DMS114 treated with DMSO at 0.1 percent for 48 hours (cell line): ENCODE measurements at regions not wholly inside any gene's neighbourhood (a gene's known extent, or its start where the extent isn't known, plus 50 kb on each side); places are given as distances from the start of the nearest gene placed in this dataset.

Experiments used
- DNase-seq: peaks from one replicate; lab custom pipeline; 2025; ENCODE audit not compliant: unreplicated experiment; lab: John Stamatoyannopoulos, UW

DNA sequence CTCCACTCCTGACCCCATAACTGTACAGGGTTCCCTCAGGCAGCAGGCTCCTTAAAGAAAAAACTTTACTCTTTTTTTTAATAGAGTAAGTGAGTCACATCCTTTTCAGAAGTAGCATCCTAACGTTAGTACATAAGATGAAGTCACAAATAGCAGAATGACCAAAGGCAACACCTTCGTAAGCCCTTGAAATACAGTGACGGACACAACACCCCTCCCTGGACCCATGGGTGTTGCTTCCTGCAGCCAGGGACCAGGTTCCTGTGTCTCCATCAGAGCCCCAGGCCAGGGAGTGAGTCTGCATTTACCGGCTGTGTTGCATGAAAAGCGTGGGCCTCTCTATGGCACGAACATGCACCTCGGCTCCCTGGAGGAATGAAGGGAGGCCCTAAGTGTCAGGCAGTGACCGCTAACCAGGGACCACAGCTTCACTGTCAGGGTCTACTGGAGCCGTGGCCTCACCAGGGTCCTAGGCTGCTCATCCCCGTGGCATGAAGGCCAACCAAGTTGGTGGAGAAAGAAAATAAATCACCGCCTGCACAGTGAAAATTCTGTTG is 340.0 kb upstream of the SFSWAP start:
- DNase-seq = no peak

DNA sequence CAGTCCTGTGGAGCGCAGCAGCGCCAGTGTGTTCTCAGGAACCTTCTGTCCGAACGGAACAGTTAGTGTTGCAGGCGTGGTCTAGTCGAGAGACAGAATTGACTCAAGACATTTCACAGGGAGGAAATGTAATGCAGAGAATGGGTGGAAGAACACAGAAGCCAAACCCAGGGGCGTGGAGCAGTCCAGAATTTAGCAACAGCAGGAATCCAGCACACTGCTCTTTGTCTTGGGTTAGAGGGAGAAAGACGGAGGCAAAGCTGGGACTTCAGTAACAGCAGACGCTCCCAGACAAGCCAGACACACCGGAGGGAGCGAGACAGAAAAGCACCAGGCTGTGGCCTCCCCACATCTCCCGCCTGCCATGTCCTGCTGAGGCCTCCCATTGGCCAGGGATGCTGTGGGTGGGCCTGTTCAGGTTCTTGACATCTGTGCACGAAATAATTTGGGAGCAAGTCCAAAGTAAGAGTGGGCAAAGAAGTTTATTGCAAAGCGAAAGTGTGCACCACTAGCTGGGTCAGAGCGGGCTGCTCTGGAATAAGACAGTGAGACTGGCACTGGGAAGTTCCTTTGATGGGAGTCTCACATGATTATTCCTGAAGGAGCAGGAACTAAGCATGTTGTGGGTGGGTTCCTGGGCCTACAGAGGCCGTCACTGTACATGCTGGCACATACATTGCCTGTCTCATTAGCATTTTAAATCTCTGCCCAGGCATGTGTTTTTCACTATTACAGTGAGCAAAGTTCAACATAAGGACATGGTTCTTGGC is 339.3 kb upstream of the SFSWAP start:
- no peak for DNase-seq

DNA sequence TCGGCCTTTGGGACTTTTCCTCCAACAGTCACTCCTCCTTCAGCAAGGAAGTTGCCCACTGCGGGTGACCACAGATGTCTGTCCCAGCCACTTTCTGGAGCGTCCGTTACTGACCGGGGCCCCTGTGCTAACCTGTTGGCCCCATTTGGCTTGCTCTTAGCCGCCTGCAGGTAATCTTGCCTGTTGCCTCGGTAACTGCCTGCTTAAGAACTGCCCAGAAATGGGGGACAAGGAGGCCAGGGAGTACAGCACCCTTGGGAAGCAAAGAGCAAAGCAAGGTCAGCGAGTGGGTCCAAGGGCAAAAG is 338.8 kb upstream of the SFSWAP start:
- DNase-seq = no peak

DNA sequence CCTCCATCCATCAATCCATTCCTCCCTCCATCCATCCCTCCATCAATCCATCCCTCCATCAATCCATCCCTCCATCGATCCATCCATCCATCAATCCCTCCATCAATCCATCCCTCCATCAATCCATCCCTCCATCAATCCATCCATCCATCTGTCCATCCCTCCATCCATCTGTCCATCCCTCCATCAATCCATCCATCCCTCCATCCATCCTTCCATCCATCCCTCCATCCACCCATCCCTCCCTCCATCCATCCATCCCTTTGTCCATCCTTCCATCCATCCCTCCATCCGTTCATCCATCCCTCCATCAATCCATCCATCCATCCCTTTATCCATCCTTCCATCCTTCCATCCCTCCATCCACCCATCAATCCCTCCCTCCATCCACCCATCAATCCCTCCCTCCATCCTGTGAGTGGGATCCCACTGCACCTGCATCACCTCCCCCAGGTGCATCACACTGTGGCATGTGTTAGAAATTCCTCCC is 338.1 kb upstream of the SFSWAP start:
- no peak for DNase-seq

DNA sequence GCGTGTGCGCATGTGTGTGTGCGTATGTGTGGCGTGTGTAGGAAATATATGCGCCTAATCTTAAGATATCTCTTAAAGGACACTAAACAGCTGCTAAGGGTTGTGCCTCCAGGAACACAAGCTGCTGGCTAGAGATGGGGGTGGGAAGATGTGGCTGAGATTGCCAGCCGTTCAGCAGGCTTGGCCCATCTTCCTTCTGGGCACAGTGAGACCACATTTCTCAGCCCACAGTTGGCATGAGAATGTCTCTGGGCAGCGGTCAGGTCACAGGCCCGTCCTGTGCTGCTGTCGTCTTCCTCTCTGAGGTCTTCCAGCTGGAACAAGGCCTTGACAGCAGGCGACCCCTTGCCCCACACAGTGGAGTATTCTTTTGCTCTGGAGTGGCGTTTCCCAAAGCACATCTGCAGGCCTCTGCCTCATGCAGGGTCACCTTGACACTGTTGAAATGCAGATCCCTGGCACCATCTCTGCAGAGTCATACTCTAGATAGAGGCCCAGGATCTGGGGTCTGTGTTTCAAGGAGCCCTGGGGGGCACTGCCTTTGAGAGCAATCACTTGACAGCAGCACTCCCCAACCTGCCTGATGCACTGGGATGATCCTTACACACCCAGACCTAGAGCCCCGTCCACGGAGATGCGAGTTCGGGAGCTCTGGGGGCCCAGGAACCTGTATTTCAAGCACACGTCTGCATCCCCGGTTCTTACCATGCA is 335.5 kb upstream of the SFSWAP start:
- DNase-seq = no peak

DNA sequence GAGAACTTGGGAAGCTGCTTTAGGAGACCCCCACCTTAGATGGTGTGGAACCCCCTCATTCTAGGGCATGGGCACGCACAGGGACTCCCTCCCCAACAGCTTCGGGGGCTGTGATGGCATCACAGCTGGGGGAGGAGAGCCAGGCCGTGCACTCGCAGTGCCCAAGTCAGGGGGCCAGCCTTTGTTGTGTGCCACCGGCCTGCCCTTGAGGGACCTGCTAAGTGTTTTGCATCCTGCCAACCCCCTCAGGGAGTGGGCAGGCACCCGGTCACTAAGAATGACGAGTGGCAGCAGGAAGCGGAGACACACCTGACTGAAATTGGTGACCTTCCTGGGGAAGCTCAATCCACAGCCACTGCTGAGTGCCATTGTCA is 334.9 kb upstream of the SFSWAP start:
- no peak for DNase-seq

DNA sequence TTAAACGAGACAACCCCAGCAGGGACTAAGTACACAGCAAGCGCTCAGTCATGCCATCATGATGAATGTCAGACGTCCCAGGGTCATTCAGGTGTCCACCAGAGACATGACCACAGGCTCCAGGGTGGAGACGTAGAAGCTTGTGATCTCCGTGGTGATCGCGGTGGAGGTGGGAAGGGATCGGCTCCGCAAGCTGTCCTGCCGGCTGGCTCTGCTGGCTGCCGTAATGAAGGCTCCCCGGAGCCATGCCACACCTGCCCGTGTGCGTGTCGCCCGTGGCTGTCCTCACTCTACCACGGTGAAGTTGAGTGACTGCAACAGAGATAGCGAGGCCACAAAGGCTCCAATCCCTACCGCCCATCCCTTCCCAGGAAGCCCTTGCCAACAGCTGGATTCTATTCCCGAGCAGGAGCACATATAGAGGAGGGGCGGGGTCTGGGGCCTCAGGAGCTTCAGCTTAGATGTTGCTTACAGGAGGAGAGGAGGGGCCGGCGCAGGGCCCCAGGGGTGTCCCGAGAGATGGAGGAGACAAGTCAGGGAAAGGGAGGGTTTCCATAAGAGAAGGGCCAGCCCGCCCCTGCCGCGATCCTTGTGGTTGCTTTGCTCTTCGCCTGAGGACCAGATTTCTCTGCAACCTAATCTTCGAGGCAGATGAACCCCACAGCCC is 332.6 kb upstream of the SFSWAP start:
- DNase-seq = no peak

DNA sequence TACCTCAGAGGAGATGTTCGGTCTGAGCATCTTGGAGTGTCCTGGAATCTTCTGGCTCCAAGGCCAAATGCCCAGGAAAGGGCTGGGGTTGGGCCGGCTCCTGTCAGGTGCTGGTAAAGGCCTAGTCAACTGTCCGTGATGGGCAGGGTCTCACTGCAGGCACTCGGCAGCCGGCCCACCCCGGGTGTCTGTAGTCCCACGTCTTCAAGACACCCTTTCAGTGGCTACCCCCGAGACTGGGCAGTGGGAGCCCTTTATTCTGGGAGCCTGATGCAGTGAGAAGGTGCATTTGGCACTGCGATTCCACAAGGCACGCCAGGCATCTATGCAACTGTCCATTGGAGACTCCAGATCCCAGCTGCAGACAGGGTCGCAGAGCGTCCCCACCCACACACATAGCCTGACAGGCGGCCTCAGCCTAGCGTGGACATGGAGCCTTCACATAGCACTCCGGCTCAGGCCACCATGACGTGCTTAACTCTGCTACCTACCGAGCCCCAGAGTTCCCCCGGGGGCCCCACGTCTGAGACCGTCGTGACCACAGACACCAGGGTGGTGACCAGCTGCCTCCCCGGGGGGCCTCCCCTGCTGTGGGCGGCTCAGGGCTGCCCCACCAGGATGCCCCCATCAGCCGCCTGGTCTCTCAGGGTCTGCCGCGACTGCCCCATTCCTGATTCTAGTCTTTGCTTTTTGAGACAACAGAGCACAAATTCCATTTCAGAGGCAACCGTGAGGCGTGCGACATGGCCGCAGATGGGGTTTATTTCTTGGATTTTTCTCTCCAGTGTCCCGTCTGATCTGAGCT is 331.8 kb upstream of the SFSWAP start:
- DNase-seq = no peak

DNA sequence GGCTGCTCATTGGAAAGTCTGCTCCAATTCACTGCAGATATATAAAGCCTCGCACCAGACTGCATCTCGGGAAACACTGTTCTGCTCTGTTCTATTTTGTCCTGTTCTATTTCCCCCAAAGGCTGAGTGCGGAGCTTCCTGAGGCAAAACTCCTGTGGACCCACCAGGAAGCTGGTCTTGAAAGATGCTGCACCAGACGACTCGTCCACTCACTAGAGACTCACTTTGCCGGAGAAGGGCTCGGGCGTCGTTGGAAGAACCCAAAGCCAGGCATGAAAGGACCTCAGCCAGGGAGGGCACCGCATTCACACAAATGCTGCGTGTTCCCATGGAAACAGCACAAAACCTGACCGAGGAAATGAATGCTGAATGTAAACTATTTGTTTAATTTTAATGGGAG is 331.2 kb upstream of the SFSWAP start:
- no peak for DNase-seq

DNA sequence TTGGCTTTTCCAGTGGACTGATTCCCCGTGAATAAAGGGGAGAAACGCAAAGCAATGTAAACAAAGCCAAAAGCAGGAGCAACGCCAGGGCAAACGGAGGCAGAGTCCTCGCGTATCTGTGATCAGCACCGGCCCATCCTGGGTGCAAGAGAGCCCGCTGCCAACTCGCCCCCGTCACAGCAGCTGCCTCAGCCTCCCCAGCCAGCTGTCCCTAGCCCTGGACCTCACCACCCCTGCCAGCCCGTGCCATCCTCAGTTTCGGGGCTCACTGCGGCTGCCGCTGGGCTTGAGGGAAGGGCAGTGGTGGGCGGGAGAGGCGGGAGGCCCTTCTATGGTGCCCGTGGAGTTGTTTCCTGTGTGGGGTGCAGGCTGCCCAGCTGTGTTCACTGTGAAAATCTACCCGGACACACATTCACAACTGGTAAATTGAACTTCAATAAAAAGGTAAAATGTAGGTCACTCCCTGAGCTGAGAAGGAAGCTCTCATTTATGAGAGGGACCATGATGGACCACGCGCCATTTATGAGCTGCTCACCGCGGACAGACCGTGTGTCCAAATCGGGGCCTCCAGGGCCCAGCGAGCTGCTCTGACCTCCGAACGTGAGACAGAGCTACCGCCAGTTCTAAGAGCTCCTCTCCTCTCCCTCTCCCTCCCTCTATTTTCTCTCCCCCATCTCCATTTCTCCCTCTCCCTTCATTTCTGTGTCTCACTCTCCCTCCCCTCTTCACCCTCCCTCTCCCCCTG is 330.5 kb upstream of the SFSWAP start:
- no peak for DNase-seq

DNA sequence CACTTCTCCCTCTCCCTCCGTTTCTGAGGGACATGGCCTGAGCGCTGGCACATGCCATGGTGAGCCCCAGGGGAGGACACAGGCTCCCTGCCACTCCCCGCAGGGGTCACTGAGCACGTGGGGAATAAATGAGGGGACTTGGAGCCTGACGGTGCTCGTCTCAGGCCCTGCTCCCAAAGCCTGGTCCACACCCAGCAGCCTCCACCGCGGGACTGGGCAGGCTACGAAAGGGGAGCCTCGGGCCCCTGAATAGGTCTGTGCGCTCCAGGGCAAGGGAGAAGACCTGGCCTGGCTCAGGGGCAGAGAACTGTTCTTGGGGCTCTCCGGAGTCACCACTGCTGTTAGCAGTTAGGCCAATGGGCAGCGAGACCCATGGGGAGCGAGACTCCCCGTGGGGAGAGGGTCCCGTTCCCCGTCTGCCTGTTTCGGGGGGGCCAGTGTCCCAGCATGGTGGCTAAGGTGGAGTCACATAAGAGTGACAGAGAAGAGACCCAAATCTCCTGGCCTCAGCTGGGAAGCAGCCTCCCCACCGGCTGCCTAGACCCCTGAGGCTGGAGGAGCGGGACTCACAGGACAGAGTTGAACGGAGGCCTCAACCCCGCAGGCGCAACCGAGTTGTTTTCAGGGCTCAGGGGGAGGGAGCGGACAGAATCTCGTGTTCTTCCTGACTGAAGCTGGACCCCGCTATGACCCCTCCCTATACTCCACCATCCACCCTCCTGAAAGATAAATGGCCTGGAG is 329.8 kb upstream of the SFSWAP start:
- no peak for DNase-seq

DNA sequence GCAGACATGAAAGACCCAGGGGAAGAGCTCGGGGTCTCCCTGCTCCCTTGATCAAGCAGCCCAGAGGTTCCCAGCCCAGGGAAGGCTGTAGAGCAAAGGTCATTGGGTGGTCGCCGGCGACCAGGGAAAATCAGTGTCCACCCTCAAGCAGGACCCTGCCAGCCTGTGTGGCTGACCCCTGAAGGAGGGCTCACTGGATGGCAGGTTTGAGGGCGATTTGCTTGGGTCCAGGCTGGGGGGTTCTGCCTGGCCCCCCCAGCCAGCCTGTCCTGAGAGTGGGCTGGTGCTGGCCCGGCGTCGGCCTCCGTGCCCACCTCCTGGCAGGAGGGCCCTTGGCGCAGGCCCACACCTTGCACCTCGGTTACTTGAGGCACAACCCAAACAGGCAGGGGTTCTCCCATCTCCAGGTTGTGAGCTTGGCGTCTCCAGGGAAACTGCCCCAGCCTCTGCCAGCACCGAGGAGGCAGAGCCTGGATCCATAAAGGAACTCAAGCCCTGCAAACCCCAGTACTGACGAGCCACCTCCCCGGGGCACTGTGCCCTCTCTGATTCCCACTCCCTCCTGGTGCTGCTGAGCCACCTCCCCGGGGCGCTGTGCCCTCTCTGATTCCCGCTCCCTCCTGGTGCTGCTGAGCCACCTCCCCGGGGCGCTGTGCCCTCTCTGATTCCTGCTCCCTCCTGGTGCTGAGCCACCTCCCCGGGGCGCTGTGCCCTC is 329.0 kb upstream of the SFSWAP start:
- no peak for DNase-seq

DNA sequence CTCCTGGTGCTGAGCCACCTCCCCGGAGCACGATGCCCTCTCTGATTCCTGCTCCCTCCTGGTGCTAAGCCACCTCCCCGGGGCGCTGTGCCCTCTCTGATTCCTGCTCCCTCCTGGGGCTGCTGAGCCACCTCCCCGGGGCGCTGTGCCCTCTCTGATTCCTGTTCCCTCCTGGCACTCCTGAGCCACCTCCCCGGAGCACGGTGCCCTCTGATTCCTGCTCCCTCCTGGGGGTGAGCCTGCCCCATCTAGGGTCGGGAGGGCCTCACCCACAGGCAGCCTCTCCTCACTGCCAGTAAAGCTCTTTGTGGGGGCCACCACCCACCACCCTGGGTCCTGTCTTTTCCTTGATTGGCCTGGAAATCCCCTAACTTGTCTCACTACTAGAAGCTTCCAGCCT is 327.6 kb upstream of the SFSWAP start:
- no peak for DNase-seq

DNA sequence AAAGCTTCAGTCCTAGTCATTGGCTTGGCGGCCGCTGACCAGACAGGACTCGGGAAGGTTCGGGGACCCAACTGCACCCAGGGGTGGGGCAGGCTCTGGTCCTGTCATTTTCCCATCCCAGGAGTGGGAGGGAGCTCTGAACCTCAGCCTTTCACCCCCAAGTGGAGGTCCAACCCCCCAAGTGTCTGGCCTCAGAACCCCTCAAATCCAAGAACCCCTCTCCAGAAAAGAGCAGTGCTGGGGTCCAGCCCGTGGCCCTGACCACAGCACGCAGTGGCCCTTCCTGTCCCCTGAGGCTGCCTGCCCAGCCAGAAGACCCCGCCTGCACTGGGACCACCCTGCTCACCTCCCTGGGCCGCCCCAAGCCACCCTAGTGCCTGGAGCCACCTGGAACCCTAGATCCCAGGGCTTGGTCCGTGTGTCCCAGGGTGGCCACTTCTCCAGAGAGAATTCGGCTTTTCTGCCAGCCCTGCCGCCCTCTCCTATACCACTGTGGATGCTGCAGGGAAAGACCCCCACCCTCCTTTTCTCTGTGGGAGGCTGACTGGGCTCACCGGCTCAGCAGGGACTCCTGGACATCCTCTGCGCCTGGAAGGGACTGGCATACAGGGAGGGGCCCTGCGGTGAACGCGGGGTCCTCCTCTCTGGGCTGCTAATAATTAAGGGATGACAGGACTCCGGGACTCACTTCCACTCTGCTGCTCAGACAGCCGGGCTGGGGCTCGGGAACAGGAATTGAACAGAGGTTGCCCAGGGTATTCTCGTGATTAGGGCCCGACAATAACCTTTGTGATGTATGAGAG is 326.9 kb upstream of the SFSWAP start:
- DNase-seq = no peak

DNA sequence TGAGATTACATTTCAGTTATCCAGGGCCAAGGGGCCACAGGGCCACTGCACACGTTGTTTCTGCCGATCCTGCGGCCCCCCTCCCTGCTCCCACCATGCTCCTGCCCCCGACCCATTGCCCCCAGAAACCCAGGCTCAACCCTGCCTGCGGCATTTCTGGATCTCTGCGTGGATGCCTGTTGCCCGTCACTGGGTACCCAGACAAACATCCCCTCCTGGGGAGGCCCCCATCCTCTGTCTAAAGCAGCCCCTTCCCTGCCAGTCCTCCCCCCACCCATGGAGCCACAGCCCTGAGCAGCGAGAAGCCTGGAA is 326.4 kb upstream of the SFSWAP start:
- no peak for DNase-seq

DNA sequence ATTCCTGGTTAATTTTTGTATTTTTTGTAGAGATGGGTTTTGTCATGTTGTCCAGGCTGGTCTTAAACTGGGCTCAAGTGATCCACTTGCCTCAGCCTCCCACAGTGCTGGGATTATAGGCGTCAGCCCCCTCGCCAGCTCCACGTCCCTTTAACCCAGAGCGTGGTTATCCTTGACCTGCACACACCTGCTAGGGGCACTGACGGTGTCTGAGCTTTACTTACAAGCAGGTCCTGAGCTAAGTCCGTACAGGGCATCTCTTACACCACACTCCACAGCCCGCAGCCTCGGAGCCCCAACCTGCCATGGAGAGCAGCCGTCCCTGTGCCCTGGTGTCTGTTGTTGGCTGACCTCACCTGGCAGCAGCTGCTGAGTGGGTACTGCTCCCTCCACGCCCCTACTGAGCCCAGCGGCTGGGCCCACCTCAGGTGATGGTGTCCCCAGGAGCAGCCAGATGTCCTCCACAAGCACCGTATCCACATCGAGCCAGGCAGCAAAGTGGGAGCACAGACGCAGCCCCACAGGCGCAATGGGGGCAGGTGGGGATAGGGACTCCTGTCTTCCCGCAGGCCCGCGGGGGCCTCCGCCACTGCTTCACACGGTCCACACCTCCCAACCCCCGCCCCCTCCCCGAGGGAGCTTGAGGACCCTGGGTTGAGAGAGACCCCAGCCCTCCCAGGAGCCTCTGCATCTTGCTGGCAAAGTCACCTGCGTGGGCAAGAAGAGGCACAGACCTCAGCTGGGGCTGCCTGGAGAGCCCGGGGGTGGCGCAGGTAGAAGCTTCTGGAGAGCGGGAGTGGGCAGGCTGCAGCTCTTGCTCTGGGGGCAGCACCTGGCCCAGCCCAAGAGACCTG is 325.4 kb upstream of the SFSWAP start:
- no peak for DNase-seq

DNA sequence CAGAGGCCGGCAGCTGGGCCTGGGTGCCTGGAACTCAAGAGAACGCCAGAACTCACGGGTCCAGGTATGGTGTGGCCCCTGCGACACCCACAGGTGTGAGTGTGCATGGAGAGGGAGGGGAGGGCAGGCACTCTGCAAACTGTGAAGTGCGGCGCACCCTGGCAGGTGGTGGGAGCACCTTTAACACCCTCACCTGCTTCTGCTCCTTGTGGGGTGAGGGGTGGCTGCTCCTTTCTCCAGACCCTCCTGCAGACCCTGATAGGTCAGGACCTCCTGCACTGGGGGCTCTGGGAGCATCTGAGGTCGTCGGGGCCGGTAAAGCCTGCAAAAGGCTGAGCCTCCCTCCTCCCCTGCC is 324.7 kb upstream of the SFSWAP start:
- no peak for DNase-seq

DNA sequence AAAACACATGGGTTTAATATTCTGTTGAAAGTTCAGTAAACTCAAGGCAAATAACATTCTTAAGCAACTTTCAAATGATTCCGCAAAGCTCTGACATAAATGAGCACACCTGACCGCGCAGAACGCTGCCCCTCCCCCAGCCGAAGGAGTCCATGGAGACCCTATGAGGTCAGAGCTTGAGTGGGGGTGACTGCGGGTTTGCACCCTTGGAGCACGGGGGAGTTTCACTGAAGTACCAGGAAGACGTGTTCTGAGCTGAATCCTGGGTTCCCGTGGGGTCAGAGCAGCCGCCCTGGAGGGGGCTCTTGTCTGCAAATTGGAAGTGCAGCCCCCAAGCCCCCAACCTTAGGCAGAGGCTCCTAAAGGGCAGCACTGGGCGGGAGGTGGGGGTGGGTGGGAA is 324.1 kb upstream of the SFSWAP start:
- no peak for DNase-seq
